K562 (cell line): ENCODE measurements at regions not wholly inside any gene's neighbourhood (a gene's known extent, or its start where the extent isn't known, plus 50 kb on each side); places are given as distances from the start of the nearest gene placed in this dataset.

Experiments used
- ATAC-seq: fragments of 200-7000 bp; cut with Tn5 transposase; 3 replicates; pipeline ENCODE4 v1.9.1; 2020; ENCODE audit warnings: moderate library complexity
- BruUV-seq: library from RNA; stranded (reverse); fragments of 400-500 nt; replicated peaks from 2 replicates; lab custom pipeline; 2021; lab: Mats Ljungman, UMichigan
- CTCF ChIA-PET: fragments of 300-600 bp; formaldehyde crosslinking; extraction: SDS; loops from one replicate; lab custom pipeline; 2021; ENCODE audit warnings: low intra/inter-chr PET ratio; lab: Yijun Ruan, JAX
- POLR2A ChIA-PET: fragments of 300-600, 350-650 bp; sonication (Branson Sonifier 250); formaldehyde crosslinking; extraction: SDS; loops from one replicate; lab custom pipeline; 2021; ENCODE audit warnings: antibody characterized with exemption, inconsistent platforms; lab: Yijun Ruan, JAX
- DNase-seq, 4 experiments: peaks; one replicate each; pipeline versions ENCODE4 v3.0.0 to v3.0.0-alpha.2; 2011 to 2018; ENCODE audit warnings: low spot score in 3 of 4, mixed read lengths in 3 of 4; ENCODE audit errors: extremely low read depth in 1 of 4
- FAIRE-seq: peaks from 2 replicates; lab custom pipeline; 2011; peaks lifted over from hg19 to GRCh38; lab: Jason Lieb, UNC
- H2AFZ ChIP-seq: 2 replicates; pipeline ENCODE4 v1.6.0; 2011; ENCODE audit warnings: low read depth, low read length, control low read depth, inconsistent platforms
- H3K27ac ChIP-seq: fragments of 200-600 bp; 3 replicates; pipeline ENCODE4 v1.8.0; 2011; ENCODE audit warnings: low read depth, mild to moderate bottlenecking, control low read depth, inconsistent platforms, low read length, moderate library complexity, mixed read lengths; ENCODE audit errors: extremely low read depth
- H3K27me3 ChIP-seq, 2 experiments: fragments of 300-600 bp in 1 of 2; 2 replicates in 1 of 2; 3 replicates in 1 of 2; pipeline versions ENCODE4 v1.6.0 to v1.8.0; 2011; ENCODE audit warnings: inconsistent platforms in 2 of 2, low read length in 2 of 2, mild to moderate bottlenecking in 1 of 2, mixed read lengths in 1 of 2, moderate library complexity in 1 of 2; ENCODE audit not compliant: control insufficient read depth in 2 of 2, insufficient read depth in 2 of 2
- H3K36me3 ChIP-seq: fragments of 300-600 bp; 3 replicates; pipeline ENCODE4 v1.8.0; 2011; ENCODE audit warnings: mild to moderate bottlenecking, low read length, inconsistent platforms; ENCODE audit not compliant: control insufficient read depth, insufficient read depth
- H3K4me1 ChIP-seq, 2 experiments: fragments of 200-600 bp in 1 of 2; replicated peaks in 1 of 2; 2 replicates in 1 of 2; 3 replicates in 1 of 2; pipeline versions ENCODE4 v1.5.1 to v1.8.0; 2011; ENCODE audit warnings: inconsistent platforms in 2 of 2, low read length in 2 of 2, mild to moderate bottlenecking in 1 of 2, mixed read lengths in 1 of 2, moderate library complexity in 1 of 2; ENCODE audit not compliant: control insufficient read depth in 2 of 2, insufficient read depth in 2 of 2
- H3K4me2 ChIP-seq: 2 replicates; pipeline ENCODE4 v1.6.1; 2011; ENCODE audit warnings: low read length, control low read depth, inconsistent platforms, mixed read lengths; ENCODE audit not compliant: insufficient read depth
- H3K4me3 ChIP-seq: fragments of 200-600 bp; sonication (generic), shearing (Covaris generic); 2 replicates; pipeline ENCODE4 v1.5.1; 2016; ENCODE audit warnings: control low read depth, inconsistent platforms
- H3K79me2 ChIP-seq: fragments of 200-600 bp; 3 replicates; pipeline ENCODE4 v1.8.0; 2011; ENCODE audit warnings: low read length, inconsistent platforms; ENCODE audit not compliant: control insufficient read depth, insufficient read depth
- H3K9ac ChIP-seq, 2 experiments: 2 replicates each; pipeline versions ENCODE4 v1.6.0 to v1.6.1; 2011; ENCODE audit warnings: low read depth in 2 of 2, low read length in 2 of 2, control low read depth in 1 of 2, inconsistent platforms in 1 of 2, mild to moderate bottlenecking in 1 of 2, mixed read lengths in 1 of 2; ENCODE audit not compliant: insufficient read depth in 1 of 2
- H3K9me1 ChIP-seq: one replicate; pipeline ENCODE4 v1.6.0; 2011; ENCODE audit warnings: inconsistent platforms, mild to moderate bottlenecking, low read length, moderate library complexity; ENCODE audit not compliant: control insufficient read depth, insufficient read depth
- H3K9me3 ChIP-seq: replicated peaks from 2 replicates; pipeline ENCODE4 v1.5.1; 2011; ENCODE audit warnings: low read depth, low read length, inconsistent platforms; ENCODE audit not compliant: control insufficient read depth, insufficient read depth
- H4K20me1 ChIP-seq: replicated peaks from 2 replicates; pipeline ENCODE4 v1.6.1; 2011; ENCODE audit warnings: low read length, inconsistent platforms, mixed read lengths; ENCODE audit not compliant: control insufficient read depth, insufficient read depth
- CBFA2T3 ChIP-seq: fragments of 450-650 bp; IDR thresholded peaks from 2 replicates; pipeline ENCODE4 v1.6.1; 2017
- EGR1 ChIP-seq: fragments of 450-650 bp; conservative IDR thresholded peaks from 2 replicates; pipeline ENCODE4 v1.6.1; 2017; ENCODE audit warnings: mild to moderate bottlenecking
- L3MBTL2 ChIP-seq: fragments of 450-650 bp; IDR thresholded peaks from 2 replicates; pipeline ENCODE4 v1.6.1; 2016; ENCODE audit warnings: mild to moderate bottlenecking, moderate library complexity
- MGA ChIP-seq: fragments of 450-650 bp; IDR thresholded peaks from 2 replicates; pipeline ENCODE4 v1.6.1; 2016; ENCODE audit warnings: mild to moderate bottlenecking, moderate library complexity
- ZNF316 ChIP-seq: fragments of 450-650 bp; IDR thresholded peaks from 2 replicates; pipeline ENCODE4 v1.6.1; 2016
- ZNF644 ChIP-seq: fragments of 200-800 bp; sonication (Bioruptor generic); IDR thresholded peaks from 2 replicates; pipeline ENCODE4 v1.6.1; 2016; ENCODE audit warnings: low read depth, missing genetic modification characterization, missing compliant biosample characterization
- ZNF764 ChIP-seq: fragments of 250-450 bp; sonication (Bioruptor Pico); IDR thresholded peaks from 2 replicates; pipeline ENCODE4 v1.4.0; 2020; ENCODE audit warnings: low read depth, mild to moderate bottlenecking, moderate library complexity
- WGBS: fragments of 100-300 bp; shearing (Covaris generic); methylation state at CpG from one replicate; pipeline ENCODE4 v1.1.6; 2016; ENCODE audit warnings: low coverage, mixed read lengths; ENCODE audit not compliant: insufficient coverage; ENCODE audit errors: missing lambda C conversion rate; 5-methylcytosine and 5-hydroxymethylcytosine counted together
- in situ Hi-C: fragments of 300-500 bp; cut with MboI; formaldehyde crosslinking; loops from 4 replicates; pipeline ENCODE4 v1.15.0; 2018; ENCODE audit warnings: inconsistent platforms, mixed read lengths
- intact Hi-C: fragments of 100-400 bp; cut with micrococcal nuclease; formaldehyde crosslinking; loops from 2 replicates; pipeline ENCODE4 v1.14.2; 2022

- ChIA-PET CTCF (no interaction called here), POLR2A (no interaction called here)
- H3K27me3 ChIP-seq = no peaks in the 10 kb centered on the region
- H2AFZ ChIP-seq = no peak overlapping the region
- WGBS = 11% methylated on average over 10 of the region's 10 CpGs
- no peak overlapping the region for H3K9ac ChIP-seq
- no TSS peak for BruUV-seq
- no peak overlapping the region for H3K27ac ChIP-seq
- H3K36me3 ChIP-seq = no peaks in the 10 kb centered on the region
- FAIRE-seq (no peak), ATAC-seq (no peak), DNase-seq (peak in 2 of 4 experiments; percentile 13 to 16)
- TF ChIP-seq ZNF644 (tag) (no peak), CBFA2T3 (peak; percentile 40), MGA (peak; percentile 59), ZNF316 (no peak), EGR1 (0 out of 2 replicates have a peak, but pooled peaks have one; percentile 42), L3MBTL2 (peak; percentile 34; the same call in 1 of the 2 replicates), ZNF764 (CRISPR knock-in tag) (no peak)
- no peaks in the 10 kb centered on the region for H3K79me2 ChIP-seq
- H3K4me2 ChIP-seq = no peak overlapping the region
- H3K4me3 ChIP-seq = no peak overlapping the region
- H3K9me3 ChIP-seq = no peaks in the 10 kb centered on the region
- in situ Hi-C loops = no loop called here
- no peaks in the 10 kb centered on the region for H4K20me1 ChIP-seq
- H3K4me1 ChIP-seq = peaks cover 0 to 7% of the 10 kb centered on the region in 2 experiments; a peak in 2 of 5 replicates
- intact Hi-C loops = no loop called here
- H3K9me1 ChIP-seq = no peaks in the 10 kb centered on the region
Measured at GRCh38 chr12:102595315-102595714, 115.0 kb upstream of the IGF1 start.
